ENCODE measurements at regions not wholly inside any gene's neighbourhood (a gene's known extent, or its start where the extent isn't known, plus 50 kb on each side); places are given as distances from the start of the nearest gene placed in this dataset.
"Not testable (repeated sequence)": the region's sequence is repeated elsewhere in the genome, so short reads cannot be mapped to it uniquely, and the experiment has no call there.

DNA sequence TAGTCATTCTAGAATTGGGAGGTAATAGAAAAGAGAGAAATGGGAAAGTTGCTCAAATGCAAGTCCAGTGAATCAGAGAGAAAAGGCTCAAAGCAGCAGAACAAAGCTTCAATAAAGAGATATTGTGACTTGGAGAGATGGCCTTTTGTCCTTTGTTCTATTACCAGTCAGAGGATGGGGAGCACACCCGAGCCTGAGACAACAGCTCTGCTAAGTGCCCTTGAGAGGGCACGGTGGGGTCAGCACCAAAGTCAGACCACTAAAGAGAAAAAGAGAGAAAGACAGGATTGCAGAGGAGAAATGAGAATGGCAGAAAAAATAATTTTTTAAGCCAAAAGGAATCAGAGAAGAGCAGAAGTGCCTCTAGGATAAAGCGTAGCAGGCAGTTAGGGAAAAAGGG is 553.1 kb downstream of the TTLL7 start:
- H3K4me1 ChIP-seq (ENCODE audit: control insufficient read depth in 2 of 2, insufficient read depth in 2 of 2, low read length in 2 of 2); H3K36me3 Mint-ChIP-seq; intact Hi-C loops (cut with micrococcal nuclease); H3K27me3 ChIP-seq (ENCODE audit: control insufficient read depth in 2 of 2, insufficient read depth in 2 of 2, low read length in 2 of 2); H3K4me3 ChIP-seq (ENCODE audit: low read length); H3K36me3 ChIP-seq (ENCODE audit: control insufficient read depth in 2 of 3, insufficient read depth in 3 of 3, low read length in 3 of 3); H3K27ac ChIP-seq (ENCODE audit: low read depth, low read length); POLR2A ChIA-PET; DNase-seq; H3K4me3 Mint-ChIP-seq; H3K27me3 Mint-ChIP-seq; H3K27ac Mint-ChIP-seq; ATAC-seq; H3K9me3 Mint-ChIP-seq; H3K9me3 ChIP-seq (ENCODE audit: control insufficient read depth in 2 of 3, low read length in 3 of 3); CTCF ChIA-PET: not testable (repeated sequence)
- peaks cover 0 to 22% (median 14%) of the 10 kb centered on the region in 7 donors for H3K4me1 Mint-ChIP-seq

- DNase-seq = not testable (repeated sequence)
These were observed 556.5 kb downstream of the TTLL7 start for GRCh38 chr1:83442412-83442811.

GRCh38 chr1:83440586-83440985 is 558.3 kb downstream of the TTLL7 start:
- H3K9me3 ChIP-seq (ENCODE audit: control insufficient read depth in 2 of 3, low read length in 3 of 3); H3K36me3 Mint-ChIP-seq; H3K27me3 ChIP-seq (ENCODE audit: control insufficient read depth in 2 of 2, insufficient read depth in 2 of 2, low read length in 2 of 2); DNase-seq; H3K9me3 Mint-ChIP-seq; H3K36me3 ChIP-seq (ENCODE audit: control insufficient read depth in 2 of 3, insufficient read depth in 3 of 3, low read length in 3 of 3); POLR2A ChIA-PET; CTCF ChIA-PET; ATAC-seq; H3K4me1 Mint-ChIP-seq; H3K4me3 Mint-ChIP-seq; H3K27me3 Mint-ChIP-seq; intact Hi-C loops (cut with micrococcal nuclease); H3K27ac Mint-ChIP-seq; H3K27ac ChIP-seq (ENCODE audit: low read depth, low read length); H3K4me1 ChIP-seq (ENCODE audit: control insufficient read depth in 2 of 2, insufficient read depth in 2 of 2, low read length in 2 of 2); H3K4me3 ChIP-seq (ENCODE audit: low read length): not testable (repeated sequence)

More at GRCh38 chr1:83442412-83442811, 556.5 kb downstream of the TTLL7 start:
- H3K9me3 Mint-ChIP-seq; H3K27ac ChIP-seq (ENCODE audit: low read depth, low read length); H3K9me3 ChIP-seq (ENCODE audit: control insufficient read depth in 2 of 3, low read length in 3 of 3); H3K4me3 ChIP-seq (ENCODE audit: low read length); H3K4me3 Mint-ChIP-seq; H3K27me3 Mint-ChIP-seq; H3K4me1 ChIP-seq (ENCODE audit: control insufficient read depth in 2 of 2, insufficient read depth in 2 of 2, low read length in 2 of 2); intact Hi-C loops (cut with micrococcal nuclease); POLR2A ChIA-PET; H3K27ac Mint-ChIP-seq; ATAC-seq; H3K36me3 Mint-ChIP-seq; H3K4me1 Mint-ChIP-seq; H3K27me3 ChIP-seq (ENCODE audit: control insufficient read depth in 2 of 2, insufficient read depth in 2 of 2, low read length in 2 of 2); CTCF ChIA-PET; H3K36me3 ChIP-seq (ENCODE audit: control insufficient read depth in 2 of 3, insufficient read depth in 3 of 3, low read length in 3 of 3): not testable (repeated sequence)

DNA sequence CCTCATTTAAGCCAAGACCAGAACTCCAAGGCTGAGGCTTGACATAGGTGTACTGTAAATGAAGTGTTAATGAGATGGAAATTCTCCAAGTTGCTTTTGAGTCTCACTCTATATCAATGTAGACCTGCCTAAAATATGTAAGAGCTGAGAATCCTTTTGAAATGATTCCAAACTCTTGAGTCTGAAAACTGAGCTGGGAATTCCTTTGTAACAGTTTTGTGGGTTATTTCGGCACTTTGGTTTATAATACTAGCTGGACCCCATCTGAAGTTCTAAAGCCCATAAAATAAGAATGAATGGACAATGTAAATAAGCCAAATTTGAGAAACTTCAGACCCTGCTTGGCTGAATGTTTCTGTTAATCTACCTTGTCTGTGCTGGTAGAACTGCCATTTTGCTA is 558.9 kb downstream of the TTLL7 start:
- H3K27me3 ChIP-seq (ENCODE audit: control insufficient read depth in 2 of 2, insufficient read depth in 2 of 2, low read length in 2 of 2); intact Hi-C loops (cut with micrococcal nuclease); H3K9me3 ChIP-seq (ENCODE audit: control insufficient read depth in 2 of 3, low read length in 3 of 3); H3K4me3 Mint-ChIP-seq; H3K27ac ChIP-seq (ENCODE audit: low read depth, low read length); H3K36me3 Mint-ChIP-seq; CTCF ChIA-PET; ATAC-seq; H3K27ac Mint-ChIP-seq; H3K9me3 Mint-ChIP-seq; H3K4me3 ChIP-seq (ENCODE audit: low read length); H3K27me3 Mint-ChIP-seq; POLR2A ChIA-PET; H3K36me3 ChIP-seq (ENCODE audit: control insufficient read depth in 2 of 3, insufficient read depth in 3 of 3, low read length in 3 of 3); H3K4me1 ChIP-seq (ENCODE audit: control insufficient read depth in 2 of 2, insufficient read depth in 2 of 2, low read length in 2 of 2); DNase-seq; H3K4me1 Mint-ChIP-seq: not testable (repeated sequence)

DNA sequence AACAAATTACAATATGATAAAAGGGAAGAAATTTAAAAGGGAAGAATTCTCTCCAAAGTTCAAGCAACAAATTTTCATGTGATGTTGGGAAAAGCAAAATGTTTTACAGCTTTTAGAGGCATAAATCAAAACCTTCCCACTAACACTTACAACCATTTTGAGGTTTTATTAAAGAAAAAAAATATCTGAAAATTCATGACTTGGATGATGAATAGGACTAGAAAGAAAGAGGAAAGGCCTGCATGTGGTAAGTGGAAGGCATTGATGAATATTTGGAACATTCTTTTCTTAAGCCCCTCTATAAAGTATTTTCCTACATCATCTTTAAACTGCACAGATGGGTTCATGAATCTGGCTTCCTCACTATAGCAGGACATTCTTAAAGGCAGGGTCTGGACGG is 560.6 kb downstream of the TTLL7 start:
- H3K36me3 Mint-ChIP-seq; H3K27ac Mint-ChIP-seq; H3K4me3 ChIP-seq (ENCODE audit: low read length); H3K4me3 Mint-ChIP-seq; intact Hi-C loops (cut with micrococcal nuclease); H3K27me3 Mint-ChIP-seq; H3K27ac ChIP-seq (ENCODE audit: low read depth, low read length); H3K9me3 ChIP-seq (ENCODE audit: control insufficient read depth in 2 of 3, low read length in 3 of 3); CTCF ChIA-PET; H3K4me1 Mint-ChIP-seq; POLR2A ChIA-PET; H3K4me1 ChIP-seq (ENCODE audit: control insufficient read depth in 2 of 2, insufficient read depth in 2 of 2, low read length in 2 of 2); DNase-seq; H3K27me3 ChIP-seq (ENCODE audit: control insufficient read depth in 2 of 2, insufficient read depth in 2 of 2, low read length in 2 of 2); H3K36me3 ChIP-seq (ENCODE audit: control insufficient read depth in 2 of 3, insufficient read depth in 3 of 3, low read length in 3 of 3); ATAC-seq: not testable (repeated sequence)
- peaks cover 0 to 11% (median 4%) of the 10 kb centered on the region in 11 donors for H3K9me3 Mint-ChIP-seq

GRCh38 chr1:83435336-83435735 is 563.6 kb downstream of the TTLL7 start:
- H3K27ac ChIP-seq (ENCODE audit: low read depth, low read length); H3K9me3 ChIP-seq (ENCODE audit: control insufficient read depth in 2 of 3, low read length in 3 of 3); intact Hi-C loops (cut with micrococcal nuclease); CTCF ChIA-PET; H3K4me1 Mint-ChIP-seq; DNase-seq; H3K27me3 ChIP-seq (ENCODE audit: control insufficient read depth in 2 of 2, insufficient read depth in 2 of 2, low read length in 2 of 2); H3K36me3 ChIP-seq (ENCODE audit: control insufficient read depth in 2 of 3, insufficient read depth in 3 of 3, low read length in 3 of 3); POLR2A ChIA-PET; H3K27ac Mint-ChIP-seq; H3K4me3 ChIP-seq (ENCODE audit: low read length); H3K4me1 ChIP-seq (ENCODE audit: control insufficient read depth in 2 of 2, insufficient read depth in 2 of 2, low read length in 2 of 2); ATAC-seq; H3K4me3 Mint-ChIP-seq; H3K27me3 Mint-ChIP-seq; H3K36me3 Mint-ChIP-seq: not testable (repeated sequence)
- H3K9me3 Mint-ChIP-seq = peaks cover 0 to 11% (median 4%) of the 10 kb centered on the region in 11 donors

DNA sequence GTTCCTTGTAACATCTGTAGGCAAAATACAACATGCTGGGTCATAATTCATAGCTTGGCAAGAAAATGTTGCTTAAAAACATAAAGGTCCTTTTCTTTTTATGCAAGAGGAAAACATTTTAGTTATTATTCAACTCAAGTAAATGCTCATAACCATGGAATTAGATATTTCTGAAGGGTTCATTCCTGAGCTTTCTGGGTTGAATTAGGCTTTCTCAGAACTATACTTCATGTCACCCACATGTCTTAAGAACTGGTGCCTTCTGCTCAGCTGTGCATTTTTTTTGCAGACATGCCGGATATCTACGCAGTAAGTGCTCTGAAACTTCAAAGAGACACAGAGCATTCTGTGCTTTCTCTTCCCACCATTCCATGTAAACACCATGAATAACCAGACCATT is 571.4 kb downstream of the TTLL7 start:
- POLR2A ChIA-PET; H3K4me1 ChIP-seq (ENCODE audit: control insufficient read depth in 2 of 2, insufficient read depth in 2 of 2, low read length in 2 of 2); intact Hi-C loops (cut with micrococcal nuclease); H3K4me1 Mint-ChIP-seq; H3K4me3 Mint-ChIP-seq; H3K9me3 Mint-ChIP-seq; H3K36me3 Mint-ChIP-seq; H3K27me3 Mint-ChIP-seq; H3K27ac ChIP-seq (ENCODE audit: low read depth, low read length); H3K9me3 ChIP-seq (ENCODE audit: control insufficient read depth in 2 of 3, low read length in 3 of 3); CTCF ChIA-PET; DNase-seq; H3K4me3 ChIP-seq (ENCODE audit: low read length); H3K27ac Mint-ChIP-seq; ATAC-seq; H3K36me3 ChIP-seq (ENCODE audit: control insufficient read depth in 2 of 3, insufficient read depth in 3 of 3, low read length in 3 of 3); H3K27me3 ChIP-seq (ENCODE audit: control insufficient read depth in 2 of 2, insufficient read depth in 2 of 2, low read length in 2 of 2): not testable (repeated sequence)
